Dermis microvascular lymphatic vessel endothelial cell (primary cell): ENCODE measurements at regions not wholly inside any gene's neighbourhood (a gene's known extent, or its start where the extent isn't known, plus 50 kb on each side); places are given as distances from the start of the nearest gene placed in this dataset.

Experiments
- DNase-seq, 2 donors: peaks; one replicate each; pipeline versions ENCODE4 v3.0.0 to v3.0.0-alpha.2; 2010; ENCODE audit warnings: low read depth in 2 of 2

DNA sequence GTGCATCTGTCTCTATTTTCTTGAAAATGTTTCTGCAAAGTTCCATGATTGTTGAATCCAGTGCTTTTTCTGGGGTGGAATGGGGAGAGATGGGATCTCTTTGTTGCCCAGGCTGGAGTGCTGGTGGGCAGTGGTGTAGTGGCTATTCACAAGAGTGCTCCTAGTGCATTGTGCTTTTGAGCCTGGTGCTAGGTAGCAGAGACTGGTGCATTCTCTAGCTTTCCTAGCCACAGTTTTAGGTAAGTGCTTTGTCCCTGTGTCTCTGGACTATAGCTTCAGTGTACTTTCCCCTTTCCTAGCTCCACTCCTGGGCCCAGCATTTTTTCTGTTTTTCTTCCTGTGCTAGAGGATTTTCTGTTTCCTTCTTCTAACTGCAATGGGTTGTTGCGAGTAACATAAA lies 825.6 kb downstream of the SLITRK6 start:
- DNase-seq = no peak

DNA sequence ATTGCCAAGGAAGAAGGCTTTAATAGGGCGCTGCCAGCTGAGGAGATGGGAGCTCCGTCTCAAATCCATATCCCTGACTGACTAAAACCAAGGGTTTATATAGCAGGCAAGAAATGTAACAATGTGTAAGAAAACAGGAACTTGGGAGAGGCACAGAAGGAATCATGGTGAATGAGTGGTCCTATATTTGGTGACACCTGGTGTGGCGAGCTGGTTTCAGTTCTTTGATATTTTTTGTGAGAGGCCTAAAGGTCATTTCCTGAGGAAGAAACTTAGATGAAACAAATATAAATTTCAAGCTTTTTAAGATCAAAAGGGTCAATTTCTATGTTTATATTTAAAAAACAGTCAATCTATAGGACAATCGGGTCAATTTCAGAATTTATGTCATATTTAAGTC lies 826.3 kb downstream of the SLITRK6 start:
- DNase-seq = no peak

DNA sequence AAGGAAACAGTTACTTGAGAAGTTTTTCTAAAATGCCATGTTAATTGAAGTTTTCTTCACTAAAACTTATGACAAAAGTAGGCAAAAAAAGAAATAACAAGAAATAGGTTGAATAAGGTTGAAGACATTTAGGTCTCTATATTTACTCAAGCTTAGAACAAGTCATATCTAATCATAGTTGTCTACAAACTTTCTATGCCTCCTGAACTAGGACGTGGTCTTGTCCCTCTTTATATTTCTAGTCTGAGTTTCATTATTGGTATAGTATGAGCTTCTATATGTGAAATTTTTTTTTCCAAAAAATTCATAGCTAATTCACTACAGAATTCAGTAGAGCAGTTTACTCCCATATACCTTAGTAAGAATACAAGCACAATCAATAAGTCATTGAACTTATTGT lies 836.4 kb downstream of the SLITRK6 start:
- no peak for DNase-seq

GRCh38 chr13:84962141-84962750 lies 837.0 kb downstream of the SLITRK6 start:
- no peak for DNase-seq

- no peak for DNase-seq
Observed at GRCh38 chr13:84961023-84961422, 838.2 kb downstream of the SLITRK6 start.

DNA sequence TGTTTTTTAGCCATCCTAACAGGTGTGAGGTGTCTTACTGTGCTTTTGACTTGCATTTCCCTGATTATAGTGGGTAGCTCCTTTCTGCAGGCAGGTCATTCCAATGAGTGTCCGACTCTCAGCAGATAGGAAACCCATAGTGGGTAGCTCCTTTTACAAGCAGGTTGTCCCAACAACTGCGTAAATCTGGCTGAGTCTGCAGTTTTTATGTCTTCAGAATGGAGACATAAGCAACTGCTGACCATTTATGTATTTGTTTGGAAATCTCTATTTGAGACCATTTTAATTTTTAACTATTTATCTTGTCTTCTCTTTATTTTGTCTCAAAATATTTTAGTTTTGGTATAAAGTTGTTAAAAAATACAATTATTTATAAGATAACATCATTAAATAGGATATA lies 839.4 kb downstream of the SLITRK6 start:
- DNase-seq = no peak

DNA sequence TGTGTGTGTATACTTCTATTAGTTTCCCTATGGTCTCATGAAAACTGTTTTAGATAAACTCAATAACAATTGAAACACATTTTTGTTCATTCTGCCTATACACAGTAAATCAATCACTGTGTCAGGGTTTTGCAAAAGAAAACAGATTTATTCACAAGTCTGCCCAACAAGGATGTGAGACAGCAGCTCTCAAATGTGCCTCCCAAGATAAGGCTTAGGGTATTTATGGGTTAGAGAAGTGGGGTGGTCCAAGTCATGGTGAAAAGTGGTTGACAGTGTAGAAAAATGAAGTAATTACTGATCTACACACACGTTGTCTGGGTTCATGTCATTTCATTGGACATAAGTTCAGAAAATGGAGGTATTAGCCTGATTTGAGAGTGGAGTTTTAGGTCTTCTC lies 844.6 kb downstream of the SLITRK6 start:
- no peak for DNase-seq

GRCh38 chr13:84951128-84951527 lies 848.1 kb downstream of the SLITRK6 start:
- DNase-seq = no peak

GRCh38 chr13:84946192-84946591 lies 853.0 kb downstream of the SLITRK6 start:
- no peak for DNase-seq

GRCh38 chr13:84940798-84941197 lies 858.4 kb downstream of the SLITRK6 start:
- no peak for DNase-seq

DNA sequence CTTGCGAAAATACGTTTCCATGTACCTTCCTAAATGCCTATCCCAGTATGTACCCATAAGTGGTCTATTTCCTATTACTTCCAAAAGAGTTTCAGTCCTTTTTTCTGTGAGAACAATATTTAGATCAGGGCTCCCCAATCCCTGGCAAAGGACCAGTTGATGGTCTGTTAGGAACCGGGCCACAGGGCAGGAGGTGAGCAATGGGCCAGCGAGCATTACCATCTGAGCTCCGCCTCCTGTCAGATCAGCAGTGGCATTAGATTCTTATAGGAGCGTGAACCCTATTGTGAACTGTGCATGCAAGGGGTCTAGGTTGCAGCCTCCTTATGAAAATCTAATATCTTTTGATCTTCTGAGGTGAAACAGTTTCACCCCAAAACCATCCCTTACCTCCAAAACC lies 859.1 kb downstream of the SLITRK6 start:
- DNase-seq = no peak

GRCh38 chr13:84934911-84935310 lies 864.3 kb downstream of the SLITRK6 start:
- no peak for DNase-seq

- no peak for DNase-seq
Observed at GRCh38 chr13:84933797-84934196, 865.4 kb downstream of the SLITRK6 start.

GRCh38 chr13:84931264-84931663 lies 868.0 kb downstream of the SLITRK6 start:
- DNase-seq = no peak

GRCh38 chr13:84927442-84928169 lies 871.6 kb downstream of the SLITRK6 start:
- DNase-seq = no peak

GRCh38 chr13:84925443-84925842 lies 873.8 kb downstream of the SLITRK6 start:
- no peak for DNase-seq

GRCh38 chr13:84923831-84924230 lies 875.4 kb downstream of the SLITRK6 start:
- no peak for DNase-seq

DNA sequence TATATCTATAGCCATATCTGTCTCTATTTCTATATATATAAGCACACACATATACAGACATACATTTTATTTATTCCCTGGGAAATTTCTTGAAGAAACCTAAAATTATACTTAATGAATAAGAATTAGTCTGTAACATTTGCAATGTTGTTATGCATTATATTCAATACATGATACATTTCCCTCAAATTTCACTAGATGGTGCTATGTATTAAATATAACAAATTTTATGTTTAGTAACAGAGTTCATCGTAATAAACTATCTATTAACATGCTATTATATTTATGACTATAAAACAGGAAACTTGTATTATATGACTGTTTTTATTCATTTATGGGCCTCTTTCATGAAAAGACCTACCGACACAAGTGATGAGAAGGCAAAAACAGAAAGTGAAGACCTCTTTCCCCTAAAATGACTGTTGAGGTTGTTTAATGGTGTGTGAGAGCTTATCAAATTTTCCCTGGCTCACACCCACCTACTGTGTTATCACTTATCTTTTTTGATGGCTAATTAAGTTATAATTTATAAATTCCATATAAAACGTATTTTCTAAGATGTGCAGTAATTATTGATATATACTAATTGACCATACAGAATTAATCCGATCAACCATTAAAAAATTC lies 881.9 kb downstream of the SLITRK6 start:
- peak in 1 of 2 donors; percentile 1 for DNase-seq

GRCh38 chr13:84912720-84913119 lies 886.5 kb downstream of the SLITRK6 start:
- no peak for DNase-seq

DNA sequence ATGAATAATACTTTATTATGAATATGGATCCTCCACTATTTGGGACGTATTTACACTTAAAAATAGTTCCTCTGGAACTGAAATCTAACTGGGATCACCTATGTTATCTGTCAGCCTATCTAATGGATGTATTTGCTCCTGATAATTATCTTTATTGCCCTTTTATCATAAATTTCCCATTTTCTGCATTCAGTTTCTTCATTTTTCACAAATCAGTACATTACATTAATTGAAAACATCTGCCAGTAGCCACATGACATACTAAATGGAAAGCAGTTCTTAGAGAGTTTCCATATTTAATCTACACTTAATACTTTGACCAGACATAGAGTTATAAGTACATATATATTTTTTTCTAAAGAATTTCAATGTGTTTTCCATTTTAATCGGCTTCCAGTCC lies 888.8 kb downstream of the SLITRK6 start:
- no peak for DNase-seq

- DNase-seq = no peak
Observed at GRCh38 chr13:84903391-84903790, 895.8 kb downstream of the SLITRK6 start.

DNA sequence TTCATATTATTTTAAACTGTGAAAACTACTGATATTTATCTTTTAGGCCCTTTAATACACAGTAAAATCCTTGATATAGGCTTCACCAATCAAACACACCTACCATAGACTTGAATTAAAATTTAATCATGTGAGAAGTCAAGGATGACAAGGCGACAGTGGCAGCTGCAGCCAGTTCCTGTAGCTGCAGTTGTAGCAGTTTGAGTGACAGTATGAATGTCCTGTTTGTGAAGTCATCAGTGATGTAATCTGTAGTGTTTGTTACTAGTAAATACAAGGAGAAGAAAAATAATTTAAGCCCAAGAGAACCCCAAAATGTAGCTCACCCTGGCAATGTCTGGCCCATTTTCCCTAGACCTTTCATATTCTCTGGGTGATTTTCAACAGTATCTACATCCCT lies 897.0 kb downstream of the SLITRK6 start:
- DNase-seq = no peak

DNA sequence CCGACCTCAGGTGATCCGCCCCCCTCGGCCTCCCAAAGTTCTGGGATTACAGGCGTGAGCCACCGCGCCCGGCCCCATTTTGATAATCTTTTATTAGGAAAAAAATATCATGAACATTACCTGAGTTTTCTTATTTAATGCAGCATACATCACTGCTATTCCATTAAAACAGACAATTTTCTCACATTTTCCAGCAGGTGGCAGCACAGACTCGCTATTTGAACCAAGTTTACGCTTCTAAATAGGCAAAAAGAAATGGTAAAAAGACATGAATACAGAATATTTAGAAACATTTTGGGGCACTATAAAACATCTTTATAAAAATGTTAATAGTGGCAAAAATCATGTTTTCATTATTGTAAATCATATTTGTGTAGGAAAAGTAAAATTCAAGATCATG lies 903.1 kb downstream of the SLITRK6 start:
- DNase-seq = peak; percentile 29 to 47
